Pancreas (tissue), 10 donors: ENCODE measurements at regions not wholly inside any gene's neighbourhood (a gene's known extent, or its start where the extent isn't known, plus 50 kb on each side); places are given as distances from the start of the nearest gene placed in this dataset.

Source experiments
- ATAC-seq, 4 donors: fragments of 200-7000 bp; cut with Tn5 transposase; one replicate each; pipeline versions ENCODE4 v1.8.0 to v1.9.1; 2020; ENCODE audit warnings: mild to moderate bottlenecking in 4 of 4, moderate library complexity in 4 of 4
- DNase-seq, 6 donors: peaks; one replicate each; pipeline ENCODE4 v3.0.0-alpha.2; 2020
- FAIRE-seq: peaks from 2 replicates; lab custom pipeline; 2012; peaks lifted over from hg19 to GRCh38; lab: Jason Lieb, UNC
- H3K27ac ChIP-seq, 4 donors: fragments of 200-600 bp; sonication (generic); 1 replicate in 3 of 4; 2 replicates in 1 of 4; pipeline versions ENCODE4 v1.5.0 to v1.8.0; 2020
- H3K27me3 ChIP-seq, 4 donors: fragments of 200-600 bp; one replicate each; pipeline ENCODE4 v1.8.0; 2021
- H3K36me3 ChIP-seq, 3 donors: fragments of 200-600 bp; sonication (generic) in 1 of 3; one replicate each; pipeline versions ENCODE4 v1.5.0 to v1.8.0; 2020 to 2021
- H3K4me1 ChIP-seq, 3 donors: fragments of 200-600 bp; one replicate each; pipeline ENCODE4 v1.8.0; 2021
- H3K4me3 ChIP-seq, 4 donors: fragments of 200-600 bp; sonication (generic) in 2 of 4; one replicate each; pipeline versions ENCODE4 v1.5.0 to v1.8.0; 2020 to 2021
- H3K9me3 ChIP-seq, 4 donors: fragments of 200-600 bp; one replicate each; pipeline ENCODE4 v1.8.0; 2021
- whole genome bisulfite sequencing, 2 donors: extraction: QIAGEN DNeasy Blood & Tissue Kit; methylation state at CpG; one replicate each; pipeline ENCODE4 v1.1.7; 2013; 5-methylcytosine and 5-hydroxymethylcytosine counted together
- intact Hi-C, 3 donors: fragments of 100-400 bp; cut with DNase I; formaldehyde crosslinking; loops; one replicate each; pipeline versions ENCODE4 v1.11.1 to v1.14.2; 2022
- TF ChIP-seq, protein P1 (sequence below), 4 donors: fragments of 200-600 bp; sonication (generic) in 3 of 4; IDR thresholded peaks; one replicate each; pipeline versions ENCODE4 v1.5.0 to v1.8.0; 2021; ENCODE audit warnings: antibody characterized with exemption in 4 of 4
- donor health status: healthy with polysubstance abuse.
- donor health status: DM: no; HTN: no; CAD: no; lungs with moderate emphysema.
- donor health status: DM: no; HTN: no; CAD: no.
- donor health status: control.
- donor health status: control.
- donor health status: Bipolar disorder and iron deficiency.
- donor health status: DM: yes; HTN: yes; CAD: no.
- donor health status: DM: no; HTN: no; CAD: no.
- donor health status: DM: no; HTN: no; CAD: no.
- donor health status: DM: yes; HTN: yes; CAD: no.

GRCh38 chr2:45276914-45277313 is 267.7 kb upstream of the SIX2 start:
- TF ChIP-seq, protein P1, sequence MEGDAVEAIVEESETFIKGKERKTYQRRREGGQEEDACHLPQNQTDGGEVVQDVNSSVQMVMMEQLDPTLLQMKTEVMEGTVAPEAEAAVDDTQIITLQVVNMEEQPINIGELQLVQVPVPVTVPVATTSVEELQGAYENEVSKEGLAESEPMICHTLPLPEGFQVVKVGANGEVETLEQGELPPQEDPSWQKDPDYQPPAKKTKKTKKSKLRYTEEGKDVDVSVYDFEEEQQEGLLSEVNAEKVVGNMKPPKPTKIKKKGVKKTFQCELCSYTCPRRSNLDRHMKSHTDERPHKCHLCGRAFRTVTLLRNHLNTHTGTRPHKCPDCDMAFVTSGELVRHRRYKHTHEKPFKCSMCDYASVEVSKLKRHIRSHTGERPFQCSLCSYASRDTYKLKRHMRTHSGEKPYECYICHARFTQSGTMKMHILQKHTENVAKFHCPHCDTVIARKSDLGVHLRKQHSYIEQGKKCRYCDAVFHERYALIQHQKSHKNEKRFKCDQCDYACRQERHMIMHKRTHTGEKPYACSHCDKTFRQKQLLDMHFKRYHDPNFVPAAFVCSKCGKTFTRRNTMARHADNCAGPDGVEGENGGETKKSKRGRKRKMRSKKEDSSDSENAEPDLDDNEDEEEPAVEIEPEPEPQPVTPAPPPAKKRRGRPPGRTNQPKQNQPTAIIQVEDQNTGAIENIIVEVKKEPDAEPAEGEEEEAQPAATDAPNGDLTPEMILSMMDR (IDR thresholded peaks at IDR 0.05), result no peak
- FAIRE-seq (no peak), DNase-seq (peak in 1 of 6 donors; percentile 47), ATAC-seq (peak in 1 of 4 donors; percentile 2)
- intact Hi-C loops, result no loop called here
- Histone ChIP-seq H3K4me3 (no peak overlapping the region), H3K4me1 (peaks cover 22 to 49% (median 43%) of the 10 kb centered on the region in 3 donors), H3K27me3 (no peaks in the 10 kb centered on the region), H3K27ac (peak overlapping the region in 2 of 4 donors; percentile 75 to 90), H3K36me3 (no peaks in the 10 kb centered on the region), H3K9me3 (no peaks in the 10 kb centered on the region)
- WGBS, 2 donors, result 68 to 73% methylated on average over 4 of the region's 4 CpGs

DNA sequence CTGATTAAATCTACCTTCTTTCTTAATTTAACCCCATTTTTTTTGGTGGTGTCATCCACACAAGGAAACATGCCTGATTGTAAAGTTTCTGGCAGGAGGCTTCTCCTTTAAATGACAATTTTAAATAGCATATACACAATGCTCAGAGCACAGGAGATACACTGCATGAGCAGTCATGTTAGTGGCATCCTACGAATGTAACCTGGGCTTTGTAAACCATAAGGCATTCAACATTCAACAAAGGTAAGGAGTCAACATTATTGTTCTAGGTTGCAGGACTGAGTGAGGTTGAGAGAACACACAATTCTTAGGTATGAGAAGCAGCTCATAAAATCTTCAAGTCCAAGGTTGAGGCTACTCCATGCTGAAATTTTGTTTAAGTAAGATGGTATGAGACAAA is 266.6 kb upstream of the SIX2 start:
- no peak for ATAC-seq
- WGBS, 2 donors, result 86 to 94% methylated on average over 1 of the region's 1 CpG

GRCh38 chr2:45275242-45275805 is 266.1 kb upstream of the SIX2 start:
- ATAC-seq (peak; percentile 36 to 64 (median 52)), FAIRE-seq (no peak), DNase-seq (peak in 3 of 6 donors; percentile 25 to 38 (median 26))
- Histone ChIP-seq H3K9me3 (no peaks in the 10 kb centered on the region), H3K36me3 (no peaks in the 10 kb centered on the region), H3K4me1 (peaks cover 22 to 49% (median 44%) of the 10 kb centered on the region in 3 donors), H3K27ac (peak overlapping the region; percentile 27 to 90 (median 63)), H3K27me3 (no peaks in the 10 kb centered on the region), H3K4me3 (no peak overlapping the region)
- 68 to 71% methylated on average over 4 of the region's 4 CpGs for WGBS, 2 donors
- intact Hi-C loops, result no loop called here
- TF ChIP-seq, protein P1 (IDR thresholded peaks at IDR 0.05), result no peak

More for the DNA sequence above, 266.6 kb upstream of the SIX2 start:
- TF ChIP-seq, protein P1 (IDR thresholded peaks at IDR 0.05), result no peak
- FAIRE-seq (no peak), DNase-seq (no peak)
- H3K36me3 ChIP-seq, result no peaks in the 10 kb centered on the region
- no peaks in the 10 kb centered on the region for H3K9me3 ChIP-seq
- no peaks in the 10 kb centered on the region for H3K27me3 ChIP-seq
- H3K4me3 ChIP-seq, result no peak overlapping the region
- intact Hi-C loops, result no loop called here
- H3K4me1 ChIP-seq, result peaks cover 22 to 49% (median 43%) of the 10 kb centered on the region in 3 donors
- H3K27ac ChIP-seq, result peak overlapping the region in 3 of 4 donors; percentile 51 to 90 (median 75)

GRCh38 chr2:45274250-45274926 is 265.1 kb upstream of the SIX2 start:
- intact Hi-C loops, result no loop called here
- ATAC-seq (peak; percentile 80 to 85 (median 84)), DNase-seq (peak; percentile 76 to 93 (median 88)), FAIRE-seq (no peak)
- Histone ChIP-seq H3K27me3 (no peaks in the 10 kb centered on the region), H3K9me3 (no peaks in the 10 kb centered on the region), H3K36me3 (no peaks in the 10 kb centered on the region), H3K4me1 (peaks cover 22 to 49% (median 47%) of the 10 kb centered on the region in 3 donors), H3K4me3 (no peak overlapping the region), H3K27ac (peak overlapping the region; percentile 27 to 90 (median 63))
- TF ChIP-seq, protein P1 (IDR thresholded peaks at IDR 0.05), result no peak
- 10 to 21% methylated on average over 8 of the region's 8 CpGs for WGBS, 2 donors
